A673 (cell line): ENCODE measurements at regions not wholly inside any gene's neighbourhood (a gene's known extent, or its start where the extent isn't known, plus 50 kb on each side); places are given as distances from the start of the nearest gene placed in this dataset.

Experiments used
- BruUV-seq: library from RNA; stranded (reverse); fragments of 400-500 nt; replicated peaks from 2 replicates; lab custom pipeline; 2021; lab: Mats Ljungman, UMichigan
- CTCF ChIA-PET: fragments of 300-600 bp; sonication (Branson Sonifier 250); formaldehyde crosslinking; loops from one replicate; lab custom pipeline; 2022; ENCODE audit warnings: antibody characterized with exemption; lab: Charles Lee
- POLR2A ChIA-PET: fragments of 300-600 bp; sonication (Branson Sonifier 250); formaldehyde crosslinking; loops from one replicate; lab custom pipeline; 2022; ENCODE audit warnings: antibody characterized with exemption; ENCODE audit not compliant: low non-redundant PET; lab: Charles Lee
- DNase-seq: peaks from one replicate; pipeline ENCODE4 v3.0.0-alpha.2; 2015; ENCODE audit warnings: low spot score
- H3K27ac ChIP-seq: fragments of 200-600 bp; sonication (generic); 2 replicates; pipeline ENCODE4 v1.5.1; 2016; ENCODE audit warnings: mixed run types, low read depth, mild to moderate bottlenecking, mixed read lengths, antibody characterized with exemption, low read length; ENCODE audit not compliant: poor library complexity, severe bottlenecking
- H3K27me3 ChIP-seq: fragments of 200-600 bp; sonication (generic); replicated peaks from 2 replicates; pipeline ENCODE4 v1.6.1; 2017; ENCODE audit warnings: mixed run types, low read depth, mild to moderate bottlenecking, mixed read lengths, antibody characterized with exemption, low read length; ENCODE audit not compliant: insufficient read depth, poor library complexity
- H3K36me3 ChIP-seq: fragments of 200-600 bp; sonication (generic); 2 replicates; pipeline ENCODE4 v1.6.1; 2016; ENCODE audit warnings: mixed run types, mild to moderate bottlenecking, mixed read lengths, antibody characterized with exemption, low read length; ENCODE audit not compliant: insufficient read depth, poor library complexity, severe bottlenecking
- H3K4me1 ChIP-seq: fragments of 200-600 bp; sonication (generic); 2 replicates; pipeline ENCODE4 v1.6.1; 2017; ENCODE audit warnings: mixed run types, mild to moderate bottlenecking, mixed read lengths, antibody characterized with exemption, low read length; ENCODE audit not compliant: insufficient read depth, poor library complexity, severe bottlenecking
- H3K4me3 ChIP-seq: fragments of 200-600 bp; sonication (generic); 2 replicates; pipeline ENCODE4 v1.5.1; 2016; ENCODE audit warnings: low read depth, mixed run types, mild to moderate bottlenecking, mixed read lengths, low read length; ENCODE audit not compliant: poor library complexity, severe bottlenecking
- H3K9me3 ChIP-seq: fragments of 200-600 bp; sonication (generic); 2 replicates; pipeline ENCODE4 v1.6.1; 2016; ENCODE audit warnings: mixed run types, low read depth, mild to moderate bottlenecking, mixed read lengths, antibody characterized with exemption, low read length; ENCODE audit not compliant: poor library complexity, severe bottlenecking
- CTCF ChIP-seq: fragments of 300-800, 200-600 bp; sonication (generic); conservative IDR thresholded peaks from 2 replicates; pipeline ENCODE4 v1.5.1; 2017; ENCODE audit warnings: low read depth, mild to moderate bottlenecking, antibody characterized with exemption, low read length, moderate library complexity, mixed read lengths
- EZH2 ChIP-seq: fragments of 200-600 bp; sonication (generic); IDR thresholded peaks from 2 replicates; pipeline ENCODE4 v1.6.1; 2017; ENCODE audit warnings: borderline replicate concordance, low read depth, mild to moderate bottlenecking, mixed read lengths, antibody characterized with exemption, low read length; ENCODE audit not compliant: poor library complexity, severe bottlenecking
- intact Hi-C: fragments of 100-400 bp; cut with micrococcal nuclease; formaldehyde crosslinking; loops from one replicate; pipeline ENCODE4 v1.10.0; 2022; ENCODE audit not compliant: unreplicated experiment

GRCh38 chr4:138573246-138573645 is 331.1 kb upstream of the SLC7A11 start:
- H3K36me3 ChIP-seq, result no peaks in the 10 kb centered on the region
- BruUV-seq, result no TSS peak
- H3K4me3 ChIP-seq, result no peak overlapping the region
- POLR2A ChIA-PET, result no interaction called here
- no peak for TF ChIP-seq CTCF
- no peak for TF ChIP-seq EZH2
- intact Hi-C loops, result loop anchor here (10.0 kb wide), 2 partner anchors 388 to 838 kb away; no protein-coding TSS in a partner anchor
- no peak overlapping the region for H3K27ac ChIP-seq
- DNase-seq, result no peak
- CTCF ChIA-PET, result no interaction called here
- no peaks in the 10 kb centered on the region for H3K9me3 ChIP-seq
- H3K27me3 ChIP-seq, result no peaks in the 10 kb centered on the region
- H3K4me1 ChIP-seq, result no peaks in the 10 kb centered on the region

DNA sequence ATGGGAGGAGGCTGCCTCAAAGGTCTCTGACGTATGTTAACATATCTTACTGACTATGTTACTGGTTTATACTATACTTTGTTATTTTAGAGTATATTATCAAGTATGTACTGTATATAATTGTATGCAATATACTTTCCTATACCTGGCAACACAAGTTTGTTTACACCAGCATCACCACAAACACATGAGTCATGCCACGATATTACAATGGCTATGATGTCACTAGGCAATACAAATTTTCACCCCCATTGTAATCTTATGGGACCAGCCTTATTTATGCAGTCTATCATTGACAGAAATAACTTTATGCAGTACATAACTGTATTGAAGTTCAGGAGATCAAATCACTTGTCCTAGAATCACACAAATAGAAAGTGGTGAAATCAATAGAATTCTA is 329.9 kb upstream of the SLC7A11 start:
- POLR2A ChIA-PET, result no interaction called here

GRCh38 chr4:138567696-138568095 is 325.5 kb upstream of the SLC7A11 start:
- no TSS peak for BruUV-seq
- intact Hi-C loops, result no loop called here
- no peak overlapping the region for H3K27ac ChIP-seq
- no peaks in the 10 kb centered on the region for H3K9me3 ChIP-seq
- no peak overlapping the region for H3K4me3 ChIP-seq
- ChIA-PET POLR2A (no interaction called here), CTCF (no interaction called here)
- no peak for DNase-seq
- peaks cover 3% of the 10 kb centered on the region for H3K4me1 ChIP-seq
- H3K36me3 ChIP-seq, result no peaks in the 10 kb centered on the region
- no peaks in the 10 kb centered on the region for H3K27me3 ChIP-seq
- TF ChIP-seq CTCF (no peak), EZH2 (no peak)

More for the DNA sequence above, 329.9 kb upstream of the SLC7A11 start:
- BruUV-seq, result no TSS peak
- no peaks in the 10 kb centered on the region for H3K9me3 ChIP-seq
- no peaks in the 10 kb centered on the region for H3K27me3 ChIP-seq
- intact Hi-C loops, result loop anchor here (10.0 kb wide), 2 partner anchors 387 to 837 kb away; no protein-coding TSS in a partner anchor
- no peak overlapping the region for H3K27ac ChIP-seq
- CTCF ChIA-PET, result no interaction called here
- TF ChIP-seq CTCF (no peak), EZH2 (no peak)
- H3K4me1 ChIP-seq, result no peaks in the 10 kb centered on the region
- H3K4me3 ChIP-seq, result no peak overlapping the region
- no peaks in the 10 kb centered on the region for H3K36me3 ChIP-seq
- no peak for DNase-seq
